ENCODE measurements at regions not wholly inside any gene's neighbourhood (a gene's known extent, or its start where the extent isn't known, plus 50 kb on each side); places are given as distances from the start of the nearest gene placed in this dataset.

GRCh38 chr10:2895594-2896196 lies 171.7 kb upstream of the PFKP start:
- TF ChIP-seq CTCF (IDR thresholded peaks at IDR 0.05) (no peak), POLR2A (IDR thresholded peaks at IDR 0.05) (no peak)
